Ovary (tissue), 7 donors: ENCODE measurements at regions not wholly inside any gene's neighbourhood (a gene's known extent, or its start where the extent isn't known, plus 50 kb on each side); places are given as distances from the start of the nearest gene placed in this dataset.

Experiments used
- DNase-seq, 5 donors: peaks; one replicate each; pipeline ENCODE4 v3.0.0-alpha.2; 2019 to 2020
- H3K27ac ChIP-seq, 2 donors: fragments of 200-600 bp; one replicate each; pipeline versions ENCODE4 v1.5.1 to v1.8.0; 2019 to 2022
- H3K27me3 ChIP-seq: fragments of 200-600 bp; one replicate; pipeline ENCODE4 v1.8.0; 2022
- H3K36me3 ChIP-seq: fragments of 200-600 bp; sonication (generic); one replicate; pipeline ENCODE4 v1.5.1; 2019
- H3K4me1 ChIP-seq: one replicate; pipeline ENCODE4 v1.8.1; 2013; ENCODE audit warnings: mild to moderate bottlenecking, moderate library complexity; ENCODE audit not compliant: insufficient read depth
- H3K4me3 ChIP-seq: fragments of 200-600 bp; sonication (generic); one replicate; pipeline ENCODE4 v1.5.1; 2017
- H3K9me3 ChIP-seq, 2 donors: fragments of 200-600 bp in 1 of 2; sonication (generic) in 1 of 2; one replicate each; pipeline versions ENCODE4 v1.5.1 to v1.8.1; 2013 to 2019; ENCODE audit warnings: mild to moderate bottlenecking in 1 of 2, moderate library complexity in 1 of 2
- CTCF ChIP-seq, 3 donors: fragments of 450-650 bp in 2 of 3; fragments of 200-600 bp in 1 of 3; IDR thresholded peaks; one replicate each; pipeline versions ENCODE4 v1.5.1 to v1.8.0; 2016 to 2022; ENCODE audit warnings: antibody characterized with exemption in 3 of 3, mild to moderate bottlenecking in 1 of 3
- EP300 ChIP-seq: sonication (generic); formaldehyde crosslinking; IDR thresholded peaks from one replicate; pipeline ENCODE4 v1.6.1; 2017; ENCODE audit warnings: antibody characterized with exemption
- POLR2A ChIP-seq: fragments of 450-650 bp; IDR thresholded peaks from one replicate; pipeline ENCODE4 v1.6.1; 2017; ENCODE audit warnings: antibody characterized with exemption, mild to moderate bottlenecking, moderate library complexity
- WGBS, 3 donors: extraction: QIAGEN DNeasy Blood & Tissue Kit in 1 of 3; methylation state at CpG; one replicate each; pipeline versions ENCODE4 v1.1.5 to v1.1.7; 2013 to 2017; 5-methylcytosine and 5-hydroxymethylcytosine counted together
- intact Hi-C, 4 donors: fragments of 100-400 bp; cut with DNase I; formaldehyde crosslinking; loops; one replicate each; pipeline versions ENCODE4 v1.11.0 to v1.15.1; 2022 to 2023
- donor health status: DM: no; HTN: no; CAD: no; lungs with moderate emphysema.
- donor health status: DM: no; HTN: no; CAD: no.
- donor health status: Bipolar disorder and iron deficiency.
- donor health status: DM: no; HTN: no; CAD: no.
- donor health status: DM: yes; HTN: yes; CAD: no.

GRCh38 chr6:91438570-91438969 is 851.7 kb upstream of the MAP3K7 start:
- no peak overlapping the region for H3K27ac ChIP-seq
- WGBS, 3 donors = 71 to 78% (median 72%) methylated on average over 2 of the region's 2 CpGs
- DNase-seq = no peak
- peaks cover 2% of the 10 kb centered on the region for H3K4me1 ChIP-seq
- no peaks in the 10 kb centered on the region for H3K9me3 ChIP-seq
- no peaks in the 10 kb centered on the region for H3K36me3 ChIP-seq
- no peaks in the 10 kb centered on the region for H3K27me3 ChIP-seq
- no peak overlapping the region for H3K4me3 ChIP-seq
- no peak for TF ChIP-seq POLR2A
- intact Hi-C loops = no loop called here

- 61 to 71% (median 68%) methylated on average over 2 of the region's 2 CpGs for WGBS, 3 donors
- H3K4me1 ChIP-seq = peaks cover 2% of the 10 kb centered on the region
- TF ChIP-seq POLR2A (no peak), CTCF (IDR thresholded peaks at IDR 0.05) (no peak), EP300 (no peak)
- H3K4me3 ChIP-seq = no peak overlapping the region
- no peak overlapping the region for H3K27ac ChIP-seq
- H3K36me3 ChIP-seq = no peaks in the 10 kb centered on the region
- H3K9me3 ChIP-seq = no peaks in the 10 kb centered on the region
- no peaks in the 10 kb centered on the region for H3K27me3 ChIP-seq
- DNase-seq = no peak
- intact Hi-C loops = no loop called here
These were observed 850.5 kb upstream of the MAP3K7 start for GRCh38 chr6:91437315-91437729.

- no peaks in the 10 kb centered on the region for H3K9me3 ChIP-seq
- peaks cover 2% of the 10 kb centered on the region for H3K4me1 ChIP-seq
- intact Hi-C loops = no loop called here
- no peak overlapping the region for H3K4me3 ChIP-seq
- no peaks in the 10 kb centered on the region for H3K27me3 ChIP-seq
- no peak overlapping the region for H3K27ac ChIP-seq
- TF ChIP-seq EP300 (no peak), POLR2A (no peak), CTCF (IDR thresholded peaks at IDR 0.05) (no peak)
- DNase-seq = no peak
- WGBS, 3 donors = 94 to 98% (median 98%) methylated on average over 2 of the region's 2 CpGs
- H3K36me3 ChIP-seq = no peaks in the 10 kb centered on the region
These were observed 849.6 kb upstream of the MAP3K7 start for GRCh38 chr6:91436448-91436847.

- Histone ChIP-seq H3K27ac (no peak overlapping the region), H3K36me3 (no peaks in the 10 kb centered on the region), H3K9me3 (no peaks in the 10 kb centered on the region), H3K4me1 (peaks cover 2% of the 10 kb centered on the region), H3K4me3 (no peak overlapping the region), H3K27me3 (no peaks in the 10 kb centered on the region)
- intact Hi-C loops = no loop called here
- TF ChIP-seq POLR2A (no peak), CTCF (IDR thresholded peaks at IDR 0.05) (no peak)
- DNase-seq = no peak
- 100% methylated on average over 1 of the region's 1 CpG for WGBS, 3 donors
These were observed 848.8 kb upstream of the MAP3K7 start for GRCh38 chr6:91435630-91436029.

- Histone ChIP-seq H3K27ac (no peak overlapping the region), H3K4me1 (peaks cover 2% of the 10 kb centered on the region), H3K27me3 (no peaks in the 10 kb centered on the region), H3K36me3 (no peaks in the 10 kb centered on the region), H3K4me3 (no peak overlapping the region), H3K9me3 (no peaks in the 10 kb centered on the region)
- no peak for DNase-seq
- intact Hi-C loops = no loop called here
- TF ChIP-seq POLR2A (no peak), CTCF (IDR thresholded peaks at IDR 0.05) (no peak)
- WGBS, 3 donors = 10 to 15% (median 11%) methylated on average over 2 of the region's 2 CpGs
These were observed 847.7 kb upstream of the MAP3K7 start for GRCh38 chr6:91434576-91434975.
